ENCODE measurements at regions not wholly inside any gene's neighbourhood (a gene's known extent, or its start where the extent isn't known, plus 50 kb on each side); places are given as distances from the start of the nearest gene placed in this dataset.
A peak's percentile ranks its signal among the peaks of the same experiment; 100 is the strongest.

DNA sequence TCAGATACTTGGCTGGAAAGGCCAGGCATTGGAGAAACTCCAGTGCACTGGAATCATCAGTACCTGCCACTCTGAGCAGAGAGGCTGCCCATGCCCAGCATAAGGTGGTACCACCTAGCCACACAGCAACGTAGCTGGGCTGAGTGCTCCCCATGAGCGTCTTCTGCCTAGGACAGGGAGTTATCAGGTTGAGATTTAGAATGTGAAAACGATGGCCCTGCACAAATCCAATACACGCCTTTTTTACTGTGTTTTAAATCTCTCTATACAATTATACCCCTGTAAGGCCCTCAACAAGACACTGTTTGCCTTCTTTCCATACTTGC lies 66.7 kb upstream of the PTGR2 start:
- Histone ChIP-seq H3K4me3 (ENCODE audit: low read depth, low read length) (no peak overlapping the region), H3K36me3 (ENCODE audit: control insufficient read depth, insufficient read depth, low read length) (peaks cover 2% of the 10 kb centered on the region), H3K27me3 (ENCODE audit: control insufficient read depth, insufficient read depth, low read length) (no peaks in the 10 kb centered on the region)
- FAIRE-seq (no peak), DNase-seq (ENCODE audit: low read depth) (no peak)
- TF ChIP-seq, protein P1, sequence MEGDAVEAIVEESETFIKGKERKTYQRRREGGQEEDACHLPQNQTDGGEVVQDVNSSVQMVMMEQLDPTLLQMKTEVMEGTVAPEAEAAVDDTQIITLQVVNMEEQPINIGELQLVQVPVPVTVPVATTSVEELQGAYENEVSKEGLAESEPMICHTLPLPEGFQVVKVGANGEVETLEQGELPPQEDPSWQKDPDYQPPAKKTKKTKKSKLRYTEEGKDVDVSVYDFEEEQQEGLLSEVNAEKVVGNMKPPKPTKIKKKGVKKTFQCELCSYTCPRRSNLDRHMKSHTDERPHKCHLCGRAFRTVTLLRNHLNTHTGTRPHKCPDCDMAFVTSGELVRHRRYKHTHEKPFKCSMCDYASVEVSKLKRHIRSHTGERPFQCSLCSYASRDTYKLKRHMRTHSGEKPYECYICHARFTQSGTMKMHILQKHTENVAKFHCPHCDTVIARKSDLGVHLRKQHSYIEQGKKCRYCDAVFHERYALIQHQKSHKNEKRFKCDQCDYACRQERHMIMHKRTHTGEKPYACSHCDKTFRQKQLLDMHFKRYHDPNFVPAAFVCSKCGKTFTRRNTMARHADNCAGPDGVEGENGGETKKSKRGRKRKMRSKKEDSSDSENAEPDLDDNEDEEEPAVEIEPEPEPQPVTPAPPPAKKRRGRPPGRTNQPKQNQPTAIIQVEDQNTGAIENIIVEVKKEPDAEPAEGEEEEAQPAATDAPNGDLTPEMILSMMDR (IDR thresholded peaks at IDR 0.05; ENCODE audit: insufficient read depth, low read length, severe bottlenecking), result no peak

DNA sequence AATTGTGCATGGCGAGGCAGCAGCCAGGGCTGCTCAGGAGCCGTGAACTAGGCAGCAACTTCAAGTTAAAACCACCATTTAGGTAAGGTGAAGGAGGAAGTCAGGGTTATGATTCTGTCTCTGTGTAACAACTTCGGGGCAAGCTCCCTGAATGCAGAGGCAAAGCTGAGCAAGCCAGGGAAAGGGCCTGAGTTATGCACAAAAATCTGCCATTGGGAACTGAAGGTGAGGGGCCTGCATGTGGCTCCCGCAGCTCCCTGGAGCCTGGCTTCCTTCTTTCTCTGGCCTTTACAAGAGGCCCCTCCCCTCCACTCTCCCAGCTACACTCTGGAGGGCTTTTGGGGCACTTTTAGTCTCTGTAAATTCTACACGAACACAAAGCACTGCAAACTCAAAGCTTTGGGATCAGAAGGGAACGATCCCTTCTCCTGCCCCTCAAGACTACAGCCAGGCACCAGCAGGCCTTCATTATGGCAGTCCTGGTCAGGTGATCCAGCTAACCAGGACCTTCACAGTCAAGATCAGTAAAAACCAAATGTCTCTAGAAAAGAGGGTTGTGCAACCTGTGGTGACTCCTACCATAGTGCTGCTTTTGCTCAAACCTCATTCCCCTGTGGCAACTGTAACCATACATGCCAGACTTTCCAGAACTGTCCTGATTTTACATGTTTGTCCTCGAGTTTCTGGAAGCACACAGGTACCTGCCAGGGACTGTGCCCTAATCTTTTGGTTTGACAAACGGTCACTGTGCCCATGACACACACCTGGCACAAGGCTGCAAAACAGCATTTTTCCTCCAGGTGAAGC lies 67.2 kb upstream of the PTGR2 start:
- H3K4me3 ChIP-seq (ENCODE audit: low read depth, low read length), result no peak overlapping the region
- H3K36me3 ChIP-seq (ENCODE audit: control insufficient read depth, insufficient read depth, low read length), result peaks cover 2% of the 10 kb centered on the region
- H3K27me3 ChIP-seq (ENCODE audit: control insufficient read depth, insufficient read depth, low read length), result no peaks in the 10 kb centered on the region
- TF ChIP-seq, protein P1 (IDR thresholded peaks at IDR 0.05; ENCODE audit: insufficient read depth, low read length, severe bottlenecking), result no peak
- no peak for FAIRE-seq
- DNase-seq (ENCODE audit: low read depth), result peak; percentile 63

DNA sequence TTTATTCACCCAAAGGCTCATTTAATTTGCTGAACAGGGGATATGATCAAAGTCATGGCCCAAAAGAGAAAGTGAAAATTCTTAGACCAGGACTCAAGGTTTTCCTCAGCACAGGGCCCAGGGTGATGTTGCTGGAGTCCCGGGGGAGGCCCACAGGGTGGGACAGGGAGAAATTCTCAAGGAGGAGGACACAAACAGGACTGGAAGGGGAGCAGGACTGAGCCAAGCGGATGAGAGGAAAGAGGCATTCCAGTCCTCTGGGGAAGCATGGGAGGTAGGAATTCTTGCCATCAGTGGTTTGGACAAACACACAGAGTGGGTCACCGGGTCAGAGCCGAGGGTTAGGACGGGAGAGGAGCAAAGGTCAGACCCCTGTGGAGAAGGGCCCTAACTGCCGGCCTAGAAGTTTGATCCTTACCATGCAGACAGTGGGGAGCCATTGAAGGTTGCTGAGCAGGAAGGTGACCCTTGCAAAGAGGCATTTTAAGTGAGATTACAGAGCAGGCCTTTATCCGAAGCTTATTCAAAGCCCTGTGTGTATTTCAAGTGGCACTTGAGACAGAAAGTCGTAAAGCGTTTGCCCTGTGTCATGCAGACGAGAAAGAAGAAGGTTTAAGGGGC lies 68.4 kb upstream of the PTGR2 start:
- Histone ChIP-seq H3K36me3 (ENCODE audit: control insufficient read depth, insufficient read depth, low read length) (peaks cover 2% of the 10 kb centered on the region), H3K27me3 (ENCODE audit: control insufficient read depth, insufficient read depth, low read length) (no peaks in the 10 kb centered on the region), H3K4me3 (ENCODE audit: low read depth, low read length) (no peak overlapping the region)
- DNase-seq (ENCODE audit: low read depth) (no peak), FAIRE-seq (no peak)
- TF ChIP-seq, protein P1 (IDR thresholded peaks at IDR 0.05; ENCODE audit: insufficient read depth, low read length, severe bottlenecking), result no peak

DNA sequence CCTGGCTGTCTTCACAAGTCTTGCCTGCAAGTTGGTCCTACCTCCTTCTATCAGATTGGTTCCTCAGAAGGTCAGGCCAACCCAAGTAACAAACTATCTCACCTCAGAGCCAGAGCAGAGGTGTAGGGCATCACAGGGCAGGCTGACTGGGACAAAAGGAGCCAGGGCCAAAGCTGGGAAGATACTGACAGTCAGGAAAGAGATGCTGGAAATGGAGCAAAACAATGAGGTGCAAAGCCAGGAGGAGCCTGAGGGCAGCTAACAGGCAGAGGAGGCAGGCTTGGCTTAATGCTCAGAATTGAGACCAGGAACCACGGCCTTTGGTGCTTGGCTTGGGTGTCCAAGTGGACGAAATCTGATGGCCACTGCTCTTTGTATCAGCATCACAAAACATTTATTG lies 68.4 kb upstream of the PNMA1 start:
- H3K27me3 ChIP-seq (ENCODE audit: control insufficient read depth, insufficient read depth, low read length), result no peaks in the 10 kb centered on the region
- no peak for DNase-seq (ENCODE audit: low read depth)
- H3K36me3 ChIP-seq (ENCODE audit: control insufficient read depth, insufficient read depth, low read length), result peaks cover 2% of the 10 kb centered on the region
- no peak for FAIRE-seq
- H3K4me3 ChIP-seq (ENCODE audit: low read depth, low read length), result no peak overlapping the region
- TF ChIP-seq, protein P1 (IDR thresholded peaks at IDR 0.05; ENCODE audit: insufficient read depth, low read length, severe bottlenecking), result no peak

DNA sequence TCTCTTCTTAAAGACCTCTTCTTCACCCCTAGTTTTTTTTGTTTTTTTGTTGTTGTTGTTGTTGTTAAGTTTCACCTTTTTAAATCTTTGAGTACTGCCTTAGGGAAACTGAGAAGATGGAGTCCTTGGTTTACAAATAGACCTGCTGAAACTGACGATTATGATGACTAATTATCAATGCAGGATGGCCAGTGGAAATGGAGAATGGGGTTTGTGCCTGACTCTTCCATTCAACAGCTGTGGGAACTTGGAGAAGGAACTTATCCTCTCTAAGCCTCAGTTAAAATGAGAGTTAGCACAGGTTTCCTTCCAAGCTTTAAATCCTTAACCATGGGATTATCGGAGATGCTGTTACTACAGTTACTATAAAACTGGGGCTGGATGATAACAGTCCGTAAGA lies 66.7 kb upstream of the PNMA1 start:
- DNase-seq (ENCODE audit: low read depth), result no peak
- FAIRE-seq, result no peak
- TF ChIP-seq, protein P1 (IDR thresholded peaks at IDR 0.05; ENCODE audit: insufficient read depth, low read length, severe bottlenecking), result no peak
- Histone ChIP-seq H3K36me3 (ENCODE audit: control insufficient read depth, insufficient read depth, low read length) (peaks cover 2% of the 10 kb centered on the region), H3K4me3 (ENCODE audit: low read depth, low read length) (no peak overlapping the region), H3K27me3 (ENCODE audit: control insufficient read depth, insufficient read depth, low read length) (no peaks in the 10 kb centered on the region)
